Psoas muscle (tissue), 7 donors: ENCODE measurements at regions not wholly inside any gene's neighbourhood (a gene's known extent, or its start where the extent isn't known, plus 50 kb on each side); places are given as distances from the start of the nearest gene placed in this dataset.

Experiments
- ATAC-seq, 4 donors: fragments of 200-7000 bp; cut with Tn5 transposase; one replicate each; pipeline ENCODE4 v1.9.1; 2020; ENCODE audit warnings: moderate library complexity in 3 of 4, mild to moderate bottlenecking in 2 of 4
- DNase-seq, 2 donors: peaks; one replicate each; pipeline ENCODE4 v3.0.0-alpha.2; 2020
- H3K27ac ChIP-seq: fragments of 200-600 bp; one replicate; pipeline ENCODE4 v1.8.0; 2022
- H3K27me3 ChIP-seq, 3 donors: fragments of 200-600 bp in 1 of 3; one replicate each; pipeline versions ENCODE4 v1.6.1 to v1.8.0; 2013 to 2022; ENCODE audit warnings: low read length in 2 of 3, mild to moderate bottlenecking in 2 of 3, moderate library complexity in 1 of 3; ENCODE audit not compliant: insufficient read depth in 3 of 3
- H3K36me3 ChIP-seq, 2 donors: fragments of 200-600 bp in 1 of 2; one replicate each; pipeline versions ENCODE4 v1.6.1 to v1.8.0; 2013 to 2022; ENCODE audit warnings: low read depth in 1 of 2, mild to moderate bottlenecking in 1 of 2, moderate library complexity in 1 of 2; ENCODE audit not compliant: insufficient read depth in 1 of 2
- H3K4me1 ChIP-seq: fragments of 200-600 bp; one replicate; pipeline ENCODE4 v1.8.0; 2022
- H3K4me3 ChIP-seq: fragments of 200-600 bp; one replicate; pipeline ENCODE4 v1.8.0; 2022; ENCODE audit warnings: mild to moderate bottlenecking
- H3K9me3 ChIP-seq: fragments of 200-600 bp; one replicate; pipeline ENCODE4 v1.8.0; 2022
- CTCF ChIP-seq: fragments of 200-600 bp; IDR thresholded peaks from one replicate; pipeline ENCODE4 v1.8.0; 2022; ENCODE audit warnings: antibody characterized with exemption
- WGBS, 3 donors: extraction: QIAGEN DNeasy Blood & Tissue Kit; methylation state at CpG; one replicate each; pipeline versions ENCODE4 v1.1.6 to v1.1.7; 2013; 5-methylcytosine and 5-hydroxymethylcytosine counted together
- intact Hi-C, 2 donors: fragments of 100-400 bp; cut with DNase I; formaldehyde crosslinking; loops; one replicate each; pipeline versions ENCODE4 v1.11.0 to v1.14.2; 2022
- donor health status: healthy with polysubstance abuse.
- donor health status: DM: no; HTN: no; CAD: no; lungs with moderate emphysema.
- donor health status: Bipolar disorder and iron deficiency.
- donor health status: healthy.
- donor health status: DM: yes; HTN: yes; CAD: no.
- donor health status: DM: no; HTN: no; CAD: no.
- donor health status: DM: yes; HTN: yes; CAD: no.

- Histone ChIP-seq H3K27me3 (no peaks in the 10 kb centered on the region), H3K4me3 (no peak overlapping the region), H3K9me3 (no peaks in the 10 kb centered on the region), H3K27ac (no peak overlapping the region), H3K4me1 (no peaks in the 10 kb centered on the region), H3K36me3 (no peaks in the 10 kb centered on the region)
- intact Hi-C loops = no loop called here
- DNase-seq (no peak), ATAC-seq (no peak)
- no peak for TF ChIP-seq CTCF
Measured at GRCh38 chr5:17788351-17788750, 154.1 kb downstream of the TAF11L14 start.

- H3K27ac ChIP-seq = no peak overlapping the region
- no peaks in the 10 kb centered on the region for H3K9me3 ChIP-seq
- H3K36me3 ChIP-seq = no peaks in the 10 kb centered on the region
- H3K4me1 ChIP-seq = no peaks in the 10 kb centered on the region
- intact Hi-C loops = no loop called here
- no peaks in the 10 kb centered on the region for H3K27me3 ChIP-seq
- DNase-seq = no peak
- no peak for ATAC-seq
- WGBS, 3 donors = 89 to 98% (median 91%) methylated on average over 3 of the region's 3 CpGs
- H3K4me3 ChIP-seq = no peak overlapping the region
- TF ChIP-seq CTCF = no peak
Measured at GRCh38 chr5:17794201-17794600, 159.9 kb downstream of the TAF11L14 start.

- 68 to 74% (median 70%) methylated on average over 2 of the region's 2 CpGs for WGBS, 3 donors
- no peak for TF ChIP-seq CTCF
- H3K9me3 ChIP-seq = no peaks in the 10 kb centered on the region
- H3K4me3 ChIP-seq = no peak overlapping the region
- no peak for ATAC-seq
- no peaks in the 10 kb centered on the region for H3K27me3 ChIP-seq
- H3K4me1 ChIP-seq = no peaks in the 10 kb centered on the region
- DNase-seq = no peak
- no peak overlapping the region for H3K27ac ChIP-seq
- H3K36me3 ChIP-seq = no peaks in the 10 kb centered on the region
- intact Hi-C loops = no loop called here
Measured at GRCh38 chr5:17794815-17795214, 160.6 kb downstream of the TAF11L14 start.

- ATAC-seq (no peak), DNase-seq (no peak)
- intact Hi-C loops = no loop called here
- no peak overlapping the region for H3K4me3 ChIP-seq
- TF ChIP-seq CTCF = no peak
- H3K36me3 ChIP-seq = no peaks in the 10 kb centered on the region
- H3K27ac ChIP-seq = no peak overlapping the region
- WGBS, 3 donors = 52 to 56% (median 54%) methylated on average over 5 of the region's 5 CpGs
- H3K9me3 ChIP-seq = no peaks in the 10 kb centered on the region
- no peaks in the 10 kb centered on the region for H3K27me3 ChIP-seq
- H3K4me1 ChIP-seq = no peaks in the 10 kb centered on the region
Measured at GRCh38 chr5:17796142-17796541, 161.9 kb downstream of the TAF11L14 start.

GRCh38 chr5:17796757-17797396 lies 162.6 kb downstream of the TAF11L14 start:
- DNase-seq (no peak), ATAC-seq (no peak)
- Histone ChIP-seq H3K4me1 (no peaks in the 10 kb centered on the region), H3K9me3 (no peaks in the 10 kb centered on the region), H3K27me3 (no peaks in the 10 kb centered on the region), H3K36me3 (no peaks in the 10 kb centered on the region), H3K27ac (no peak overlapping the region), H3K4me3 (no peak overlapping the region)
- WGBS, 3 donors = 53 to 55% (median 54%) methylated on average over 5 of the region's 5 CpGs
- TF ChIP-seq CTCF = no peak
- intact Hi-C loops = no loop called here
